Muscle of leg (tissue), 3 donors: ENCODE measurements at regions not wholly inside any gene's neighbourhood (a gene's known extent, or its start where the extent isn't known, plus 50 kb on each side); places are given as distances from the start of the nearest gene placed in this dataset.

Experiments
- DNase-seq: peaks from one replicate; pipeline ENCODE4 v3.0.0; 2013
- H3K27ac ChIP-seq: one replicate; pipeline ENCODE4 v1.5.1; 2013; ENCODE audit warnings: mild to moderate bottlenecking, low read length, control low read depth
- H3K27me3 ChIP-seq: one replicate; pipeline ENCODE4 v1.6.1; 2013; ENCODE audit warnings: low read length; ENCODE audit not compliant: control insufficient read depth, insufficient read depth
- H3K36me3 ChIP-seq: one replicate; pipeline ENCODE4 v1.6.1; 2013; ENCODE audit warnings: low read length; ENCODE audit not compliant: control insufficient read depth, insufficient read depth
- H3K4me1 ChIP-seq: one replicate; pipeline ENCODE4 v1.6.1; 2013; ENCODE audit warnings: low read length; ENCODE audit not compliant: control insufficient read depth, insufficient read depth
- H3K4me3 ChIP-seq: one replicate; pipeline ENCODE4 v1.5.1; 2013; ENCODE audit warnings: low read length, control low read depth
- H3K9me3 ChIP-seq: replicated peaks from 2 replicates; pipeline ENCODE4 v1.6.1; 2013; ENCODE audit warnings: low read depth, low read length; ENCODE audit not compliant: control insufficient read depth
- WGBS: methylation state at CpG from one replicate; pipeline ENCODE4 v1.1.5; 2013; ENCODE audit warnings: missing lambda C conversion rate; ENCODE audit not compliant: insufficient coverage; 5-methylcytosine and 5-hydroxymethylcytosine counted together

- DNase-seq = no peak
- H3K27me3 ChIP-seq = peaks cover 21% of the 10 kb centered on the region
- no peak overlapping the region for H3K27ac ChIP-seq
- no peak overlapping the region for H3K4me3 ChIP-seq
- 95% methylated on average over 5 of the region's 6 CpGs for WGBS
- H3K4me1 ChIP-seq = peaks cover 75% of the 10 kb centered on the region
- H3K36me3 ChIP-seq = no peaks in the 10 kb centered on the region
- no peaks in the 10 kb centered on the region for H3K9me3 ChIP-seq
These were observed 170.2 kb upstream of the TLE3 start for GRCh38 chr15:70267879-70268278.

GRCh38 chr15:70267306-70267705 is 169.6 kb upstream of the TLE3 start:
- DNase-seq = no peak
- H3K27ac ChIP-seq = no peak overlapping the region
- H3K27me3 ChIP-seq = peaks cover 21% of the 10 kb centered on the region
- no peaks in the 10 kb centered on the region for H3K36me3 ChIP-seq
- 96% methylated on average over 2 of the region's 2 CpGs for WGBS
- peaks cover 80% of the 10 kb centered on the region for H3K4me1 ChIP-seq
- no peaks in the 10 kb centered on the region for H3K9me3 ChIP-seq
- H3K4me3 ChIP-seq = no peak overlapping the region

- Histone ChIP-seq H3K36me3 (no peaks in the 10 kb centered on the region), H3K4me1 (peaks cover 81% of the 10 kb centered on the region), H3K4me3 (no peak overlapping the region), H3K27me3 (peaks cover 19% of the 10 kb centered on the region), H3K27ac (peak overlapping the region; percentile 47), H3K9me3 (no peaks in the 10 kb centered on the region)
- peak; percentile 80 for DNase-seq
- 45% methylated on average over 16 of the region's 24 CpGs for WGBS
These were observed 168.8 kb upstream of the TLE3 start for GRCh38 chr15:70266412-70267121.

GRCh38 chr15:70265986-70266385 is 168.3 kb upstream of the TLE3 start:
- DNase-seq = no peak
- peaks cover 75% of the 10 kb centered on the region for H3K4me1 ChIP-seq
- H3K9me3 ChIP-seq = no peaks in the 10 kb centered on the region
- 66% methylated on average over 3 of the region's 8 CpGs for WGBS
- no peaks in the 10 kb centered on the region for H3K36me3 ChIP-seq
- peaks cover 18% of the 10 kb centered on the region for H3K27me3 ChIP-seq
- H3K27ac ChIP-seq = peak overlapping the region; percentile 47
- H3K4me3 ChIP-seq = no peak overlapping the region

- Histone ChIP-seq H3K9me3 (no peaks in the 10 kb centered on the region), H3K36me3 (no peaks in the 10 kb centered on the region), H3K27ac (no peak overlapping the region), H3K4me1 (peaks cover 71% of the 10 kb centered on the region), H3K27me3 (peaks cover 17% of the 10 kb centered on the region), H3K4me3 (no peak overlapping the region)
- WGBS = 80% methylated on average over 8 of the region's 9 CpGs
- DNase-seq = no peak
These were observed 167.8 kb upstream of the TLE3 start for GRCh38 chr15:70265466-70265978.

GRCh38 chr15:70264738-70265465 is 167.2 kb upstream of the TLE3 start:
- no peak overlapping the region for H3K27ac ChIP-seq
- WGBS = 55% methylated on average over 6 of the region's 8 CpGs
- H3K36me3 ChIP-seq = no peaks in the 10 kb centered on the region
- H3K9me3 ChIP-seq = no peaks in the 10 kb centered on the region
- H3K27me3 ChIP-seq = peaks cover 13% of the 10 kb centered on the region
- peaks cover 70% of the 10 kb centered on the region for H3K4me1 ChIP-seq
- DNase-seq = no peak
- H3K4me3 ChIP-seq = no peak overlapping the region

GRCh38 chr15:70264014-70264582 is 166.4 kb upstream of the TLE3 start:
- H3K4me1 ChIP-seq = peaks cover 69% of the 10 kb centered on the region
- peak overlapping the region; percentile 75 for H3K27ac ChIP-seq
- peaks cover 8% of the 10 kb centered on the region for H3K27me3 ChIP-seq
- no peak overlapping the region for H3K4me3 ChIP-seq
- H3K9me3 ChIP-seq = no peaks in the 10 kb centered on the region
- WGBS = 20% methylated on average over 6 of the region's 15 CpGs
- peak; percentile 87 for DNase-seq
- H3K36me3 ChIP-seq = no peaks in the 10 kb centered on the region

- no peak for DNase-seq
- Histone ChIP-seq H3K27me3 (no peaks in the 10 kb centered on the region), H3K36me3 (no peaks in the 10 kb centered on the region), H3K4me3 (no peak overlapping the region), H3K9me3 (no peaks in the 10 kb centered on the region), H3K4me1 (peaks cover 76% of the 10 kb centered on the region), H3K27ac (no peak overlapping the region)
- 81% methylated on average over 5 of the region's 6 CpGs for WGBS
These were observed 165.0 kb upstream of the TLE3 start for GRCh38 chr15:70262591-70263274.

- H3K4me1 ChIP-seq = peaks cover 74% of the 10 kb centered on the region
- no peaks in the 10 kb centered on the region for H3K9me3 ChIP-seq
- H3K36me3 ChIP-seq = no peaks in the 10 kb centered on the region
- no peak for DNase-seq
- H3K27ac ChIP-seq = no peak overlapping the region
- H3K4me3 ChIP-seq = no peak overlapping the region
- no peaks in the 10 kb centered on the region for H3K27me3 ChIP-seq
- 38% methylated on average over 1 of the region's 2 CpGs for WGBS
These were observed 164.5 kb upstream of the TLE3 start for GRCh38 chr15:70262171-70262570.

GRCh38 chr15:70261083-70261482 is 163.4 kb upstream of the TLE3 start:
- Histone ChIP-seq H3K4me3 (no peak overlapping the region), H3K27me3 (peaks cover 6% of the 10 kb centered on the region), H3K36me3 (no peaks in the 10 kb centered on the region), H3K27ac (no peak overlapping the region), H3K9me3 (no peaks in the 10 kb centered on the region), H3K4me1 (peaks cover 63% of the 10 kb centered on the region)
- WGBS = no CpG with 5 or more reads among the region's 4 CpGs
- no peak for DNase-seq
